C4-2B (cell line): ENCODE measurements at regions not wholly inside any gene's neighbourhood (a gene's known extent, or its start where the extent isn't known, plus 50 kb on each side); places are given as distances from the start of the nearest gene placed in this dataset.

Experiments used
- CTCF ChIP-seq: fragments of 450-650 bp; conservative IDR thresholded peaks from 2 replicates; pipeline ENCODE4 v1.5.1; 2017; ENCODE audit warnings: mild to moderate bottlenecking
- ZFX ChIP-seq: fragments of 450-650 bp; IDR thresholded peaks from 2 replicates; pipeline ENCODE4 v1.6.1; 2017

DNA sequence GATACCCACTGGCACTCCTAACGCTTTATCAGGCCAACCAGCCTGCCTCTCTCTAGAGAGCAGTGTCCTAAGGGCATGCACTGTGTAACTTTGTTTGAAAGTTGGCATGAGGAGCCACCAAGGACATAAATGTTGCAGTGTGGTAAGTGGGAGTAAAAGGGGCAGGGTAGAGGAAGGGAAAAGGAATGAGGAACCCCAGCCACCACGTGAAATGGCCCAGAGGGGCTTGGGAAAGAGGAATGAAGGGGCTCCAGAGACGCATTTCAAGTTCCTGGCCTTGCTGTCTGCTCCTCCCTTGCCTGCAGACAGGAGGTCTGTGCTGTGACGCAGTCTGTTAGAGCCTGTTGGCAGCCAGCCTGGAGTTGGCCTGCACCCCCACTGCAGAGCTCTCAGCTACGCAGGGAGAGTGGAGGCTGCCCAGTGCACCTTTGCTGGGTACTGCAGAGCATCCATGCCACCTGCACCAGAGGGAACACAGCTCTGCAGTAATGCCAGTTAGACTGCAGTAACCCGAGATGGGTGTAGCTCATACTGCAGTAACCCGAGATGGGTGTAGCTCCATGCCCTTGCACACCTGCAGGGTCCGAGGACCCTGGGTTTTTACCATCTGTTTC, 86.8 kb upstream of the SNAP25 start:
- TF ChIP-seq CTCF = no peak
- no peak for TF ChIP-seq ZFX
